ENCODE measurements at regions not wholly inside any gene's neighbourhood (a gene's known extent, or its start where the extent isn't known, plus 50 kb on each side); places are given as distances from the start of the nearest gene placed in this dataset.

DNA sequence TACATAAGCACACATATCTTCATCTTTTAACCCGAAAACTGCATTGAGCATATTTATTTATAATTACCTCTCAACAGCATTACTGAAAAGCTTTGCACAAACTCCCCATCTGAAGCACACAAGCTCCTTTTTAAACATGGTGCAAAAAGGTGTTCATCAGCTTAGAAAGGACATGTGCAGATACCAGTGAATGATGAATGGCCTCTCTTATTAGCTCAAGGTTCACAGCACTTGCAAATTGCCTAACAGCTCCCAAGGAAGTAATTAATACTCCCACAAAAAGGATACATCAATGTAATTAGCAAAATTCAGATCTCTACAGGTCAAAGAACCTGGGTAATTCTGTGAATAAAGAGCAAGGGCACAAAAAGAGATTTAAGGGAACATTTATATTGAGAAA is 422.0 kb downstream of the HINT1 start:
- Histone ChIP-seq H2BK120ac (ENCODE audit: insufficient read depth, low read length, poor library complexity) (no peak overlapping the region), H3K4me2 (ENCODE audit: low read length) (no peak overlapping the region), H3K9ac (ENCODE audit: low read length) (no peak overlapping the region), H2AK5ac (ENCODE audit: low read length) (no peak overlapping the region), H4K12ac (ENCODE audit: low read depth, low read length) (no peak overlapping the region), H3K9me3 (ENCODE audit: insufficient read depth, low read depth, low read length) (peaks cover 7% of the 10 kb centered on the region), H3K4me3 (ENCODE audit: low read depth, low read length) (no peak overlapping the region), H3K27ac (ENCODE audit: low read depth, low read length) (no peak overlapping the region), H3K79me1 (ENCODE audit: low read length) (no peaks in the 10 kb centered on the region), H3K4ac (ENCODE audit: low read depth, low read length) (no peak overlapping the region), H2BK12ac (ENCODE audit: low read length) (no peak overlapping the region), H3K27me3 (ENCODE audit: insufficient read depth, low read length) (no peaks in the 10 kb centered on the region), H4K8ac (ENCODE audit: low read depth, low read length) (no peak overlapping the region), H4K91ac (ENCODE audit: low read depth, low read length) (no peak overlapping the region), H3K79me2 (ENCODE audit: control insufficient read depth, insufficient read depth, low read length, poor library complexity) (no peaks in the 10 kb centered on the region), H3K14ac (ENCODE audit: low read length) (no peak overlapping the region), H3K18ac (ENCODE audit: low read length) (no peak overlapping the region), H3K4me1 (ENCODE audit: control insufficient read depth in 1 of 2, insufficient read depth in 2 of 2, low read length in 2 of 2) (no peaks in the 10 kb centered on the region), H2BK5ac (ENCODE audit: low read depth, low read length, poor library complexity) (no peak overlapping the region), H3K23ac (ENCODE audit: low read length) (no peak overlapping the region), H2AFZ (ENCODE audit: insufficient read depth, low read length, poor library complexity) (no peak overlapping the region), H3K36me3 (ENCODE audit: control insufficient read depth in 1 of 2, insufficient read depth in 2 of 2, low read length in 2 of 2) (no peaks in the 10 kb centered on the region)
- no peak for DNase-seq
- no CpG with 5 or more reads among the region's 1 CpG for WGBS (ENCODE audit: extremely low coverage, insufficient coverage, insufficient read length)

DNA sequence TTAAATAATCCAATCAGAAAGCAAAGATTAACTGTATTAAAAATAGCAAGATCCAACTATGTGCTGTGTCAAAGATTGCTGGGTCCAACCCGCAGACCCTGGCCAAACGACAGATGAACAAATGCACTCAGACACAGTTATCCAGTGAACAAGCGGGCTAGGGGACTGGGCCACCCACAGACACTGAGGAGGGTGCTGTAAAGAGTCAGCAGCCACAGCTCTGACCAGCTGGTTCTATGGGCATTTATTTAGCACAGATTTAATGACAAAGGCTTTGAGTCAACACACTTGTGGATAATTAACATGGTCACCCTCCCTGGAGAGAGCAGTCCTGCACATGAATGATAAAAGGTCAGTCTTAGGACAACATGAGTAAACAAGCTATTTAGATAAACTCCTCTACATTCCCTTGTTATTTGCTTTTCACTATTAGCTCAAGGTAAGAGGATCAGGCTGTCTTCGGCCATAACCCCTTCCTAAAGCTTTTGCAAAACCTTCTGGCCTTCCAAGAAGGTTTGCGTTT is 424.9 kb downstream of the HINT1 start:
- H3K4me2 ChIP-seq (ENCODE audit: low read length) = no peak overlapping the region
- WGBS (ENCODE audit: extremely low coverage, insufficient coverage, insufficient read length) = no CpG with 5 or more reads among the region's 5 CpGs
- no peak overlapping the region for H3K9ac ChIP-seq (ENCODE audit: low read length)
- H4K8ac ChIP-seq (ENCODE audit: low read depth, low read length) = no peak overlapping the region
- H2BK5ac ChIP-seq (ENCODE audit: low read depth, low read length, poor library complexity) = no peak overlapping the region
- no peak overlapping the region for H2BK120ac ChIP-seq (ENCODE audit: insufficient read depth, low read length, poor library complexity)
- H3K18ac ChIP-seq (ENCODE audit: low read length) = no peak overlapping the region
- no peak overlapping the region for H3K23ac ChIP-seq (ENCODE audit: low read length)
- no peak overlapping the region for H2BK12ac ChIP-seq (ENCODE audit: low read length)
- no peak overlapping the region for H4K91ac ChIP-seq (ENCODE audit: low read depth, low read length)
- no peaks in the 10 kb centered on the region for H3K79me1 ChIP-seq (ENCODE audit: low read length)
- H3K4me1 ChIP-seq (ENCODE audit: control insufficient read depth in 1 of 2, insufficient read depth in 2 of 2, low read length in 2 of 2) = no peaks in the 10 kb centered on the region
- peaks cover 2% of the 10 kb centered on the region for H3K9me3 ChIP-seq (ENCODE audit: insufficient read depth, low read depth, low read length)
- H3K4ac ChIP-seq (ENCODE audit: low read depth, low read length) = no peak overlapping the region
- H4K12ac ChIP-seq (ENCODE audit: low read depth, low read length) = no peak overlapping the region
- H2AK5ac ChIP-seq (ENCODE audit: low read length) = no peak overlapping the region
- H3K27me3 ChIP-seq (ENCODE audit: insufficient read depth, low read length) = no peaks in the 10 kb centered on the region
- no peaks in the 10 kb centered on the region for H3K79me2 ChIP-seq (ENCODE audit: control insufficient read depth, insufficient read depth, low read length, poor library complexity)
- no peak overlapping the region for H2AFZ ChIP-seq (ENCODE audit: insufficient read depth, low read length, poor library complexity)
- H3K27ac ChIP-seq (ENCODE audit: low read depth, low read length) = no peak overlapping the region
- H3K14ac ChIP-seq (ENCODE audit: low read length) = no peak overlapping the region
- no peak for DNase-seq
- H3K36me3 ChIP-seq (ENCODE audit: control insufficient read depth in 1 of 2, insufficient read depth in 2 of 2, low read length in 2 of 2) = no peaks in the 10 kb centered on the region
- no peak overlapping the region for H3K4me3 ChIP-seq (ENCODE audit: low read depth, low read length)

DNA sequence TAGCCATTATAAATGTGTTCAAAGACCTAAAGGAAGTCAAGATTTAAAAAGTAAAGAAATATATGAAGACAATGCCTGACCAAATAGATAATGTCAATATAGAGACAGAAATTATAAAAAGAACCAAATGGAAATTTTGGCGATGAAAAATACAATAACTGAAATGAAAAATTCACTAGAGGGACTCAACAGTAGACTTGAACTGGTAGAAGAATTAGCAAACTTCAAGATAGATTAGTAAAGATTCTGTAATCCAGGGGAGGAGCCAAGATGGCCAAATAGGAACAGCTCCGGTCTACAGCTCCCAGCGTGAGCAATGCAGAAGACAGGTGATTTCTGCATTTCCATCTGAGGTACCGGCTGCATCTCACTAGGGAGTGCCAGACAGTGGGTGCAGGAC is 433.2 kb downstream of the HINT1 start:
- Histone ChIP-seq H3K79me2 (ENCODE audit: control insufficient read depth, insufficient read depth, low read length, poor library complexity) (no peaks in the 10 kb centered on the region), H4K12ac (ENCODE audit: low read depth, low read length) (no peak overlapping the region), H3K9ac (ENCODE audit: low read length) (no peak overlapping the region), H3K36me3 (ENCODE audit: control insufficient read depth in 1 of 2, insufficient read depth in 2 of 2, low read length in 2 of 2) (no peaks in the 10 kb centered on the region), H3K14ac (ENCODE audit: low read length) (no peak overlapping the region), H3K18ac (ENCODE audit: low read length) (no peak overlapping the region), H3K4me1 (ENCODE audit: control insufficient read depth in 1 of 2, insufficient read depth in 2 of 2, low read length in 2 of 2) (no peaks in the 10 kb centered on the region), H2AFZ (ENCODE audit: insufficient read depth, low read length, poor library complexity) (no peak overlapping the region), H3K9me3 (ENCODE audit: insufficient read depth, low read depth, low read length) (no peaks in the 10 kb centered on the region), H3K79me1 (ENCODE audit: low read length) (no peaks in the 10 kb centered on the region), H3K4me3 (ENCODE audit: low read depth, low read length) (no peak overlapping the region), H2BK12ac (ENCODE audit: low read length) (no peak overlapping the region), H2BK5ac (ENCODE audit: low read depth, low read length, poor library complexity) (no peak overlapping the region), H2BK120ac (ENCODE audit: insufficient read depth, low read length, poor library complexity) (no peak overlapping the region), H3K23ac (ENCODE audit: low read length) (no peak overlapping the region), H4K8ac (ENCODE audit: low read depth, low read length) (no peak overlapping the region), H3K4ac (ENCODE audit: low read depth, low read length) (no peak overlapping the region), H4K91ac (ENCODE audit: low read depth, low read length) (no peak overlapping the region), H3K27ac (ENCODE audit: low read depth, low read length) (no peak overlapping the region), H3K4me2 (ENCODE audit: low read length) (no peak overlapping the region), H2AK5ac (ENCODE audit: low read length) (no peak overlapping the region), H3K27me3 (ENCODE audit: insufficient read depth, low read length) (no peaks in the 10 kb centered on the region)
- no peak for DNase-seq
- WGBS (ENCODE audit: extremely low coverage, insufficient coverage, insufficient read length) = no CpG with 5 or more reads among the region's 4 CpGs

- H2BK5ac ChIP-seq (ENCODE audit: low read depth, low read length, poor library complexity) = no peak overlapping the region
- WGBS (ENCODE audit: extremely low coverage, insufficient coverage, insufficient read length) = no CpG with 5 or more reads among the region's 2 CpGs
- no peak overlapping the region for H2AFZ ChIP-seq (ENCODE audit: insufficient read depth, low read length, poor library complexity)
- no peak overlapping the region for H3K9ac ChIP-seq (ENCODE audit: low read length)
- H3K4me2 ChIP-seq (ENCODE audit: low read length) = no peak overlapping the region
- no peaks in the 10 kb centered on the region for H3K36me3 ChIP-seq (ENCODE audit: control insufficient read depth in 1 of 2, insufficient read depth in 2 of 2, low read length in 2 of 2)
- H3K14ac ChIP-seq (ENCODE audit: low read length) = no peak overlapping the region
- no peak overlapping the region for H3K4me3 ChIP-seq (ENCODE audit: low read depth, low read length)
- H3K27ac ChIP-seq (ENCODE audit: low read depth, low read length) = no peak overlapping the region
- no peaks in the 10 kb centered on the region for H3K4me1 ChIP-seq (ENCODE audit: control insufficient read depth in 1 of 2, insufficient read depth in 2 of 2, low read length in 2 of 2)
- no peak overlapping the region for H4K12ac ChIP-seq (ENCODE audit: low read depth, low read length)
- H2BK120ac ChIP-seq (ENCODE audit: insufficient read depth, low read length, poor library complexity) = no peak overlapping the region
- H3K18ac ChIP-seq (ENCODE audit: low read length) = no peak overlapping the region
- H2BK12ac ChIP-seq (ENCODE audit: low read length) = no peak overlapping the region
- H3K9me3 ChIP-seq (ENCODE audit: insufficient read depth, low read depth, low read length) = no peaks in the 10 kb centered on the region
- no peaks in the 10 kb centered on the region for H3K27me3 ChIP-seq (ENCODE audit: insufficient read depth, low read length)
- no peak overlapping the region for H3K23ac ChIP-seq (ENCODE audit: low read length)
- DNase-seq = no peak
- no peaks in the 10 kb centered on the region for H3K79me1 ChIP-seq (ENCODE audit: low read length)
- no peaks in the 10 kb centered on the region for H3K79me2 ChIP-seq (ENCODE audit: control insufficient read depth, insufficient read depth, low read length, poor library complexity)
- no peak overlapping the region for H3K4ac ChIP-seq (ENCODE audit: low read depth, low read length)
- H4K91ac ChIP-seq (ENCODE audit: low read depth, low read length) = no peak overlapping the region
- H2AK5ac ChIP-seq (ENCODE audit: low read length) = no peak overlapping the region
- H4K8ac ChIP-seq (ENCODE audit: low read depth, low read length) = no peak overlapping the region
Measured at GRCh38 chr5:130729541-130729940, 435.5 kb downstream of the HINT1 start.

Data from trophoblast cell (in vitro differentiated cells and primary cell).